Endothelial cell of umbilical vein (primary cell): ENCODE measurements at regions not wholly inside any gene's neighbourhood (a gene's known extent, or its start where the extent isn't known, plus 50 kb on each side); places are given as distances from the start of the nearest gene placed in this dataset.

Source experiments
- BruUV-seq: library from RNA; stranded (reverse); fragments of 400-500 nt; replicated peaks from 2 replicates; lab custom pipeline; 2021; lab: Mats Ljungman, UMichigan
- CTCF ChIA-PET: fragments of 300-600, 350-600 bp; sonication (Branson Sonifier 250); formaldehyde crosslinking; loops from one replicate; lab custom pipeline; 2021; ENCODE audit warnings: antibody characterized with exemption, inconsistent platforms; lab: Charles Lee
- POLR2A ChIA-PET: fragments of 300-600, 350-600 bp; sonication (Branson Sonifier 250); formaldehyde crosslinking; loops from one replicate; lab custom pipeline; 2021; ENCODE audit warnings: antibody characterized with exemption, inconsistent platforms; lab: Charles Lee
- DNase-seq: peaks from one replicate; pipeline ENCODE4 v3.0.0-alpha.2; 2011; ENCODE audit warnings: low read depth, low spot score
- FAIRE-seq: peaks from 2 replicates; lab custom pipeline; 2011; peaks lifted over from hg19 to GRCh38; lab: Jason Lieb, UNC
- H2AFZ ChIP-seq: 2 replicates; pipeline ENCODE4 v1.6.0; 2012; ENCODE audit warnings: low read depth, low read length, control low read depth, inconsistent platforms
- H3K27ac ChIP-seq: 2 replicates; pipeline ENCODE4 v1.5.1; 2011; ENCODE audit warnings: low read depth, mild to moderate bottlenecking, control low read depth, low read length, moderate library complexity; ENCODE audit not compliant: insufficient read depth
- H3K27me3 ChIP-seq, 2 experiments: 2 replicates each; pipeline versions ENCODE4 v1.6.0 to v1.6.1; 2011; ENCODE audit warnings: low read length in 2 of 2, mixed read lengths in 1 of 2; ENCODE audit not compliant: control insufficient read depth in 2 of 2, insufficient read depth in 2 of 2
- H3K36me3 ChIP-seq, 2 experiments: 2 replicates in 1 of 2; 3 replicates in 1 of 2; pipeline ENCODE4 v1.5.1; 2011; ENCODE audit warnings: low read length in 2 of 2, mild to moderate bottlenecking in 1 of 2, moderate library complexity in 1 of 2; ENCODE audit not compliant: control insufficient read depth in 2 of 2, insufficient read depth in 2 of 2; ENCODE audit errors: extremely low read depth in 1 of 2
- H3K4me1 ChIP-seq: 3 replicates; pipeline ENCODE4 v1.5.1; 2011; ENCODE audit warnings: mild to moderate bottlenecking, low read length; ENCODE audit not compliant: control insufficient read depth, insufficient read depth; ENCODE audit errors: extremely low read depth
- H3K4me2 ChIP-seq: 2 replicates; pipeline ENCODE4 v1.6.1; 2011; ENCODE audit warnings: low read length, control low read depth, mixed read lengths; ENCODE audit not compliant: insufficient read depth
- H3K4me3 ChIP-seq, 3 experiments: fragments of 200-600 bp in 1 of 3; sonication (generic), shearing (Covaris generic) in 1 of 3; replicated peaks in 1 of 3; 2 replicates each; pipeline ENCODE4 v1.5.1; 2011 to 2016; ENCODE audit warnings: control low read depth in 3 of 3, low read length in 3 of 3, mild to moderate bottlenecking in 2 of 3, inconsistent platforms in 1 of 3, low read depth in 1 of 3, moderate library complexity in 1 of 3; ENCODE audit not compliant: insufficient read depth in 1 of 3
- H3K79me2 ChIP-seq: 2 replicates; pipeline ENCODE4 v1.6.0; 2012; ENCODE audit warnings: low read length, inconsistent platforms; ENCODE audit not compliant: control insufficient read depth, insufficient read depth
- H3K9ac ChIP-seq: replicated peaks from 2 replicates; pipeline ENCODE3; 2011; ENCODE audit warnings: low read length, control low read depth; ENCODE audit not compliant: insufficient read depth; ENCODE audit errors: extremely low read depth
- H3K9me1 ChIP-seq: replicated peaks from 3 replicates; pipeline ENCODE4 v1.6.0; 2011; ENCODE audit warnings: mild to moderate bottlenecking, low read length; ENCODE audit not compliant: control insufficient read depth, insufficient read depth; ENCODE audit errors: extremely low read depth
- H3K9me3 ChIP-seq: replicated peaks from 2 replicates; pipeline ENCODE4 v1.5.1; 2012; ENCODE audit warnings: low read length, inconsistent platforms; ENCODE audit not compliant: control insufficient read depth, insufficient read depth
- H4K20me1 ChIP-seq: replicated peaks from 2 replicates; pipeline ENCODE3; 2011; ENCODE audit warnings: mild to moderate bottlenecking, low read length; ENCODE audit not compliant: control insufficient read depth, insufficient read depth; ENCODE audit errors: extremely low read depth
- EZH2 ChIP-seq: IDR thresholded peaks from 2 replicates; pipeline ENCODE4 v1.6.1; 2012; ENCODE audit warnings: borderline replicate concordance, low read depth, mild to moderate bottlenecking, moderate library complexity, low read length, inconsistent platforms; ENCODE audit not compliant: severe bottlenecking
- FOS ChIP-seq: IDR thresholded peaks from 2 replicates; pipeline ENCODE4 v1.6.1; 2011; ENCODE audit warnings: mild to moderate bottlenecking, low read length, moderate library complexity, borderline replicate concordance; ENCODE audit not compliant: insufficient read depth
- GATA2 ChIP-seq: IDR thresholded peaks from 2 replicates; pipeline ENCODE4 v1.7.0; 2011; ENCODE audit warnings: low read depth, mild to moderate bottlenecking, moderate library complexity, mixed read lengths, low read length; ENCODE audit not compliant: insufficient read length, insufficient read depth
- JUN ChIP-seq: IDR thresholded peaks from 2 replicates; pipeline ENCODE4 v1.6.1; 2011; ENCODE audit warnings: borderline replicate concordance, low read depth; ENCODE audit not compliant: insufficient read length, insufficient read depth
- MYC ChIP-seq: IDR thresholded peaks from one replicate; pipeline ENCODE4 v1.6.1; 2011; ENCODE audit warnings: mild to moderate bottlenecking, low read depth, low read length
- POLR2A ChIP-seq: IDR thresholded peaks from 2 replicates; pipeline ENCODE4 v1.6.1; 2012; ENCODE audit warnings: low read depth, mild to moderate bottlenecking, control low read depth, low read length
- POLR2AphosphoS5 ChIP-seq: IDR thresholded peaks from 2 replicates; pipeline ENCODE4 v1.6.1; 2012; ENCODE audit warnings: low read depth, mild to moderate bottlenecking, control low read depth, low read length, moderate library complexity; ENCODE audit not compliant: insufficient read depth
- dilution Hi-C: fragments of 300-500 bp; cut with MboI; formaldehyde crosslinking; loops from one replicate; pipeline ENCODE4 v1.15.0; 2019; ENCODE audit warnings: low sequenced_read_pairs; ENCODE audit not compliant: extremely low pct_ligation_motif_present
- intact Hi-C: fragments of 100-400 bp; cut with micrococcal nuclease; formaldehyde crosslinking; loops from one replicate; pipeline ENCODE4 v1.10.0; 2022
- TF ChIP-seq, protein P1 (sequence below): IDR thresholded peaks from 2 replicates; pipeline ENCODE4 v1.6.1; 2011; ENCODE audit not compliant: insufficient read depth, insufficient read length
- TF ChIP-seq, protein P2 (sequence below), 2 donors: IDR thresholded peaks; 1 replicate in 1 of 2; 2 replicates in 1 of 2; pipeline ENCODE4 v1.5.1; 2011; ENCODE audit warnings: low read length in 2 of 2, mild to moderate bottlenecking in 2 of 2, moderate library complexity in 2 of 2, control low read depth in 1 of 2, inconsistent platforms in 1 of 2, low read depth in 1 of 2; ENCODE audit not compliant: insufficient read depth in 1 of 2; ENCODE audit errors: extremely low read depth in 1 of 2

DNA sequence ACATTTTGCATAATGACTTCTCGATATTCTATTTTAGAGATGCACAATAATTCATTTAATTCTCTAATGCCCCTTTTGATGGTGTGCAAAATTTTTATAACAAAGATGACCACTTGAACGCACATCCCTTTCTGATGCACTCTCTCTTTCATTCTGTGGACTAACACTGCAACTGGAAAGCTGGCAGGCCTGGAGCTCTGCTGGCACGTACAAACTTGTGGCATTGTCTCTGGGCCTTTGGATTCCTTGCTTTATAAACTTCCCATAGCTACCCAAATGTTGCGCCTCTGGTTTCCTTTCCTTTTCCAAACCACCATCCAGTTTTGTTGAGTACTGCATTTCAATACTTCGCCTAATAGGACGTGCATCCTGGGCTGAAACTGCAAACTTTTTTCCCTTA lies 194.5 kb upstream of the CFAP20DC start:
- H3K27ac ChIP-seq: no peak overlapping the region
- TF ChIP-seq GATA2 (no peak), EZH2 (no peak), FOS (no peak)
- H3K79me2 ChIP-seq: no peaks in the 10 kb centered on the region
- H3K9me1 ChIP-seq: no peaks in the 10 kb centered on the region
- dilution Hi-C loops: no loop called here
- H3K4me3 ChIP-seq: no peak overlapping the region
- CTCF ChIA-PET: no interaction called here
- intact Hi-C loops: no loop called here
- peaks cover 16% of the 10 kb centered on the region for H3K4me1 ChIP-seq
- no peaks in the 10 kb centered on the region for H4K20me1 ChIP-seq
- no peak overlapping the region for H3K4me2 ChIP-seq
- FAIRE-seq (no peak), DNase-seq (no peak)
- no peak overlapping the region for H2AFZ ChIP-seq
- no peaks in the 10 kb centered on the region for H3K36me3 ChIP-seq
- no TSS peak for BruUV-seq
- no peaks in the 10 kb centered on the region for H3K27me3 ChIP-seq
- POLR2A ChIA-PET: no interaction called here
- no peaks in the 10 kb centered on the region for H3K9me3 ChIP-seq
- no peak overlapping the region for H3K9ac ChIP-seq

DNA sequence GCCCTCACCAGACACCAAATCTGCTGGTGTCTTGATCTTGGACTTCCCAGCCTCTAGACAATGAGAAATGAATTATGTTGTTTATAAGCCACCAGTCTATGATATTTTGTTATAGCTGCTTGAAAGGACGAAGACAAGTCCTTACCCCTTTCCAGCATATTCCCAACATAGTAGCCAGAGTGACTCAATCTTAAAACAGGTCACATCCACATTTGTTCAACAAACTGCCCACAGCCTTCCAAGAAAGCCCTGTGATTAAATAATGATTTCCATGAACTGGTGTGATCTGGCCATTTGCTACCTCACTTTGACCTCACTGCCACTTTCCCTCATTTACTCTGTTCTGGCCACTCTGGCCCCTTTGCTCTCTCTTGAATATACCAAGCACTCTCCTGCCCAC lies 193.7 kb upstream of the CFAP20DC start:
- ChIA-PET CTCF (no interaction called here), POLR2A (no interaction called here)
- Histone ChIP-seq H3K9ac (no peak overlapping the region), H3K79me2 (no peaks in the 10 kb centered on the region), H3K4me3 (no peak overlapping the region), H3K27me3 (no peaks in the 10 kb centered on the region), H2AFZ (no peak overlapping the region), H3K9me3 (no peaks in the 10 kb centered on the region), H3K4me1 (peaks cover 12% of the 10 kb centered on the region), H3K9me1 (no peaks in the 10 kb centered on the region), H3K36me3 (no peaks in the 10 kb centered on the region), H3K4me2 (no peak overlapping the region), H3K27ac (no peak overlapping the region), H4K20me1 (no peaks in the 10 kb centered on the region)
- FAIRE-seq (no peak), DNase-seq (no peak)
- no TSS peak for BruUV-seq
- TF ChIP-seq, protein P1, sequence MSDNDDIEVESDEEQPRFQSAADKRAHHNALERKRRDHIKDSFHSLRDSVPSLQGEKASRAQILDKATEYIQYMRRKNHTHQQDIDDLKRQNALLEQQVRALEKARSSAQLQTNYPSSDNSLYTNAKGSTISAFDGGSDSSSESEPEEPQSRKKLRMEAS: no peak
- TF ChIP-seq FOS: no peak
- TF ChIP-seq EZH2: no peak
- TF ChIP-seq, protein P2, sequence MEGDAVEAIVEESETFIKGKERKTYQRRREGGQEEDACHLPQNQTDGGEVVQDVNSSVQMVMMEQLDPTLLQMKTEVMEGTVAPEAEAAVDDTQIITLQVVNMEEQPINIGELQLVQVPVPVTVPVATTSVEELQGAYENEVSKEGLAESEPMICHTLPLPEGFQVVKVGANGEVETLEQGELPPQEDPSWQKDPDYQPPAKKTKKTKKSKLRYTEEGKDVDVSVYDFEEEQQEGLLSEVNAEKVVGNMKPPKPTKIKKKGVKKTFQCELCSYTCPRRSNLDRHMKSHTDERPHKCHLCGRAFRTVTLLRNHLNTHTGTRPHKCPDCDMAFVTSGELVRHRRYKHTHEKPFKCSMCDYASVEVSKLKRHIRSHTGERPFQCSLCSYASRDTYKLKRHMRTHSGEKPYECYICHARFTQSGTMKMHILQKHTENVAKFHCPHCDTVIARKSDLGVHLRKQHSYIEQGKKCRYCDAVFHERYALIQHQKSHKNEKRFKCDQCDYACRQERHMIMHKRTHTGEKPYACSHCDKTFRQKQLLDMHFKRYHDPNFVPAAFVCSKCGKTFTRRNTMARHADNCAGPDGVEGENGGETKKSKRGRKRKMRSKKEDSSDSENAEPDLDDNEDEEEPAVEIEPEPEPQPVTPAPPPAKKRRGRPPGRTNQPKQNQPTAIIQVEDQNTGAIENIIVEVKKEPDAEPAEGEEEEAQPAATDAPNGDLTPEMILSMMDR (IDR thresholded peaks at IDR 0.05; ENCODE audit: extremely low read depth in 1 of 2, insufficient read depth in 1 of 2, low read depth in 1 of 2, low read length in 2 of 2): no peak
- TF ChIP-seq GATA2: no peak
- no peak for TF ChIP-seq POLR2AphosphoS5
- no peak for TF ChIP-seq POLR2A
- TF ChIP-seq JUN: no peak
- no peak for TF ChIP-seq MYC
- intact Hi-C loops: no loop called here
- dilution Hi-C loops: no loop called here
